B cell (primary cell): ENCODE measurements at regions not wholly inside any gene's neighbourhood (a gene's known extent, or its start where the extent isn't known, plus 50 kb on each side); places are given as distances from the start of the nearest gene placed in this dataset.

Experiments used
- CTCF ChIP-seq: fragments of 200-600 bp; IDR thresholded peaks from one replicate; pipeline ENCODE4 v1.8.0; 2022; ENCODE audit warnings: antibody characterized with exemption, mild to moderate bottlenecking
- EZH2 ChIP-seq: IDR thresholded peaks from 2 replicates; pipeline ENCODE4 v1.6.1; 2012; ENCODE audit warnings: borderline replicate concordance, low read depth, mild to moderate bottlenecking, moderate library complexity, low read length; ENCODE audit not compliant: insufficient read depth, poor library complexity, severe bottlenecking

- TF ChIP-seq CTCF (no peak), EZH2 (no peak)
These were observed 160.1 kb downstream of the SALL1 start for GRCh38 chr16:50991006-50991405.
